A549 (cell line): ENCODE measurements at regions not wholly inside any gene's neighbourhood (a gene's known extent, or its start where the extent isn't known, plus 50 kb on each side); places are given as distances from the start of the nearest gene placed in this dataset.

ENCODE experiments used
- ATAC-seq, 2 experiments: fragments of 200-7000 bp in 1 of 2; fragments of >200 bp in 1 of 2; cut with Nextera tagmentation in 1 of 2; cut with Tn5 transposase in 1 of 2; 3 replicates each; pipeline versions ENCODE4 v1.8.0 to v1.9.1; 2018 to 2020; ENCODE audit warnings: mild to moderate bottlenecking in 1 of 2, moderate library complexity in 1 of 2
- CTCF ChIA-PET: fragments of 300-600 bp; sonication (Branson Sonifier 250); formaldehyde crosslinking; extraction: SDS; loops from one replicate; lab custom pipeline; 2021; ENCODE audit warnings: antibody characterized with exemption, inconsistent platforms; lab: Yijun Ruan, JAX
- POLR2A ChIA-PET: fragments of 350-600 bp; formaldehyde crosslinking; extraction: SDS; loops from one replicate; lab custom pipeline; 2021; ENCODE audit warnings: antibody characterized with exemption, inconsistent platforms; lab: Yijun Ruan, JAX
- DNase-seq, 2 experiments: peaks; one replicate each; pipeline versions ENCODE4 v3.0.0 to v3.0.0-alpha.2; 2011 to 2016; ENCODE audit warnings: low read depth in 1 of 2, low spot score in 1 of 2
- FAIRE-seq: peaks from 2 replicates; lab custom pipeline; 2011; peaks lifted over from hg19 to GRCh38; lab: Jason Lieb, UNC
- H3K27ac ChIP-seq, 2 experiments: fragments of >200 bp; sonication (Bioruptor Twin); formaldehyde crosslinking; 3 replicates each; pipeline ENCODE4 v1.5.1; 2016 to 2017
- H3K4me1 ChIP-seq: fragments of >200 bp; sonication (Bioruptor Twin); formaldehyde crosslinking; 3 replicates; pipeline ENCODE4 v1.6.1; 2016
- H3K4me2 ChIP-seq: fragments of >200 bp; sonication (Bioruptor Twin); formaldehyde crosslinking; 3 replicates; pipeline ENCODE4 v1.6.1; 2016
- H3K4me3 ChIP-seq: fragments of >200 bp; sonication (Bioruptor Twin); formaldehyde crosslinking; 3 replicates; pipeline ENCODE4 v1.5.1; 2016
- H3K9me3 ChIP-seq: fragments of >200 bp; sonication (Bioruptor Twin); formaldehyde crosslinking; 3 replicates; pipeline ENCODE4 v1.6.1; 2016
- CBX2 ChIP-seq: fragments of 200-600 bp; sonication (generic); IDR thresholded peaks from 2 replicates; pipeline ENCODE4 v1.6.1; 2016; ENCODE audit warnings: low read depth, mild to moderate bottlenecking, borderline replicate concordance
- RCOR1 ChIP-seq: fragments of 150-350 bp; IDR thresholded peaks from 2 replicates; pipeline ENCODE4 v1.6.1; 2014; ENCODE audit warnings: antibody characterized with exemption, low read length, low read depth
- ZNF302 ChIP-seq: fragments of 250-450 bp; sonication (Bioruptor Pico); IDR thresholded peaks from 2 replicates; pipeline ENCODE4 v1.9.0; 2021; ENCODE audit warnings: inconsistent platforms, mild to moderate bottlenecking, moderate library complexity
- WGBS: methylation state at CpG from one replicate; pipeline ENCODE4 v1.1.6; 2017; ENCODE audit errors: missing lambda C conversion rate; 5-methylcytosine and 5-hydroxymethylcytosine counted together
- small RNA-seq, 6 experiments: library from RNA; depleted of rRNA; stranded (forward); fragments of <200 nt; gene quantifications; one replicate each; pipeline ENCODE3, GENCODE V24; 2012
- TF ChIP-seq, protein P1 (sequence below): fragments of >200 bp; sonication (Bioruptor Twin); formaldehyde crosslinking; IDR thresholded peaks from 2 replicates; pipeline ENCODE4 v1.6.1; 2016

DNA sequence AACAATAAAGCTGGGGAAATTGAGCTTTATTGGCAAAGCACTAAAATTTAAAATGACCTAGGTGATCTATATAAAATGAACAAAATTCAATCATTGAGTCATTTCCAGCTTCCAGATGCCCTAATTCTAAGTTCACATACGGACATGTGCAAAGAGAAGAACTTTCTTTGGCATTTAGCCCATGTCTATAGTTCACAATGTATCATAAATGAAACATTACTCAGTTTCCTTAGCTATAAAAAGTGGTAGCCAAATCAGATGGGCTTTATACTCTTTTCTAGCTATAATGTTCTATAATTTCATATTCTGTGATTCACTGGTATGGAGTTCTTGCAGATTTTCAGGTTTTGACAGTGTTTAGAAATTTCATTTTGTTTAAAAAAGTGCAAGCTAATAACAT, 327.4 kb downstream of the KCTD8 start:
- no peak overlapping the region for H3K27ac ChIP-seq
- H3K4me3 ChIP-seq: no peak overlapping the region
- ChIA-PET POLR2A (no interaction called here), CTCF (no interaction called here)
- H3K4me1 ChIP-seq: no peaks in the 10 kb centered on the region
- ATAC-seq (no peak), DNase-seq (no peak), FAIRE-seq (no peak)
- H3K4me2 ChIP-seq: no peak overlapping the region
- H3K9me3 ChIP-seq: no peaks in the 10 kb centered on the region
- 0% methylated on average over 1 of the region's 1 CpG for WGBS
- TF ChIP-seq RCOR1 (no peak), ZNF302 (CRISPR knock-in tag) (no peak), CBX2 (no peak)
- TF ChIP-seq, protein P1, sequence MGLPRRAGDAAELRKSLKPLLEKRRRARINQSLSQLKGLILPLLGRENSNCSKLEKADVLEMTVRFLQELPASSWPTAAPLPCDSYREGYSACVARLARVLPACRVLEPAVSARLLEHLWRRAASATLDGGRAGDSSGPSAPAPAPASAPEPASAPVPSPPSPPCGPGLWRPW: no peak

Small RNAs in the stretch of these regions (small RNA-seq; reads per million reads assigned to genes)
- gene AC098590.2: 0 reads per million in 6 experiments
- 0 reads per million in 6 experiments for gene RN7SL193P
